SK-N-SH treated with all-trans-retinoic acid at 6 μM for 48 hours (cell line): ENCODE measurements at regions not wholly inside any gene's neighbourhood (a gene's known extent, or its start where the extent isn't known, plus 50 kb on each side); places are given as distances from the start of the nearest gene placed in this dataset.

Experiments used
- CREB5 ChIP-seq: fragments of 250-450 bp; sonication (Bioruptor Pico); IDR thresholded peaks from 2 replicates; pipeline ENCODE4 v1.5.1; 2020; ENCODE audit warnings: low read depth, mild to moderate bottlenecking, moderate library complexity
- ESRRG ChIP-seq: fragments of 250-450 bp; sonication (Bioruptor Pico); IDR thresholded peaks from 2 replicates; pipeline ENCODE4 v1.6.1; 2021; ENCODE audit warnings: mild to moderate bottlenecking
- GLIS3 ChIP-seq: fragments of 250-450 bp; sonication (Bioruptor Pico); IDR thresholded peaks from 2 replicates; pipeline ENCODE4 v1.5.0; 2020; ENCODE audit warnings: mild to moderate bottlenecking, moderate library complexity
- OSR1 ChIP-seq: fragments of 250-450 bp; sonication (Bioruptor Pico); IDR thresholded peaks from 2 replicates; pipeline ENCODE4 v1.8.0; 2022; ENCODE audit warnings: moderate library complexity, mild to moderate bottlenecking, inconsistent platforms
- TCF4 ChIP-seq: fragments of 250-450 bp; sonication (Bioruptor Pico); IDR thresholded peaks from 2 replicates; pipeline ENCODE4 v1.8.0; 2021; ENCODE audit warnings: mild to moderate bottlenecking, moderate library complexity, borderline replicate concordance
- ZFP3 ChIP-seq: fragments of 250-450 bp; sonication (Bioruptor Pico); IDR thresholded peaks from 2 replicates; pipeline ENCODE4 v1.5.0; 2020; ENCODE audit warnings: mild to moderate bottlenecking, moderate library complexity
- ZFP30 ChIP-seq: fragments of 450-650 bp; formaldehyde crosslinking; IDR thresholded peaks from 2 replicates; pipeline ENCODE4 v1.5.0; 2022; ENCODE audit warnings: mild to moderate bottlenecking, moderate library complexity
- ZNF565 ChIP-seq: fragments of 450-650 bp; formaldehyde crosslinking; conservative IDR thresholded peaks from 2 replicates; pipeline ENCODE4 v1.5.0; 2020; ENCODE audit warnings: low read depth, mild to moderate bottlenecking, moderate library complexity
- ZNF8 ChIP-seq: fragments of 450-650 bp; formaldehyde crosslinking; IDR thresholded peaks from 2 replicates; pipeline ENCODE4 v1.5.0; 2020; ENCODE audit warnings: mild to moderate bottlenecking, moderate library complexity

- TF ChIP-seq ZNF565 (CRISPR knock-in tag) (no peak), TCF4 (CRISPR knock-in tag) (no peak), ZNF8 (CRISPR knock-in tag) (no peak), ZFP3 (CRISPR knock-in tag) (no peak), OSR1 (CRISPR knock-in tag) (no peak), CREB5 (no peak), ZFP30 (CRISPR knock-in tag) (no peak), ESRRG (CRISPR knock-in tag) (no peak), GLIS3 (no peak)
Measured at GRCh38 chr6:81682858-81683620, 69.4 kb downstream of the TENT5A start.
